Fibroblast of villous mesenchyme (primary cell): ENCODE measurements at regions not wholly inside any gene's neighbourhood (a gene's known extent, or its start where the extent isn't known, plus 50 kb on each side); places are given as distances from the start of the nearest gene placed in this dataset.

ENCODE experiments used
- DNase-seq: peaks from one replicate; pipeline ENCODE4 v3.0.0-alpha.2; 2010; ENCODE audit warnings: low read depth
- H3K4me3 ChIP-seq: 2 replicates; pipeline ENCODE4 v1.5.1; 2011; ENCODE audit warnings: low read depth, mild to moderate bottlenecking, low read length
- TF ChIP-seq, protein P1 (sequence below): IDR thresholded peaks from 2 replicates; pipeline ENCODE4 v1.5.1; 2012; ENCODE audit warnings: low read depth, mild to moderate bottlenecking, low read length; ENCODE audit not compliant: insufficient read depth

DNA sequence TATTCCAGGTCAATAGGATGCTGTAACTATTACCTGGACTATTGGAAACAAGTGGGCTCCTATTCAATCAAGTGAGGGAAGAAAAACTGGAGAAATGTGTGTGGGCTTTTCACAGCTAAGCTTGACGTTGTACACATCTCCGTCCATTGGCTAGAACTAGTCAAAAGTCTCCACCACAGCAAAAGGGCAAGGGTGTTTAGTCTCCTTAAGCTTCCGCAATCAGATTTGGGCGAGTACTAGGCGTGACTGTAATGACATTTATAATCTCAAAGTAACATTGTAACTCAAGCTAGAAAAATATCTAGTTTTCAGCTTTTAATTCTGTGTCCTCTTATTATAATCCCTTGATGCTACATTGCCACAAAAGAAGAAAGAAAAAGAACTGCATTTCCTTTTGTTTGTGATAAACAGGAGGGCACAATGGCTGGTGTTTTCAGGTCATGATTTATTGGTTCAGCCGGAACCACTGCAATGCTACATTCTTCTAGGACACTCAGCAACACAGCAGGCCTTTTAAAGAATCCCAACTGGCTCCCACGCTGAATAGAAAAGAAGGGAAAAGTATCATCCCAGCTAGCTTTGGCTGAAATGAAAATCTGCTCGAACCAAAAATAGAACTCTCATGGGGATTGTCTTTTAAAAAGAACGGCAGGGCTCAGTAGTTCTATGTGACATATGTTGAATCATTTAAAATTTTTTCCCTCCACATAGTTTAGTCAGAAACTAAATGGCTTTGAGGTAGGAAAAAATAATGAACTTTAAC lies 387.7 kb downstream of the BTBD3 start:
- TF ChIP-seq, protein P1, sequence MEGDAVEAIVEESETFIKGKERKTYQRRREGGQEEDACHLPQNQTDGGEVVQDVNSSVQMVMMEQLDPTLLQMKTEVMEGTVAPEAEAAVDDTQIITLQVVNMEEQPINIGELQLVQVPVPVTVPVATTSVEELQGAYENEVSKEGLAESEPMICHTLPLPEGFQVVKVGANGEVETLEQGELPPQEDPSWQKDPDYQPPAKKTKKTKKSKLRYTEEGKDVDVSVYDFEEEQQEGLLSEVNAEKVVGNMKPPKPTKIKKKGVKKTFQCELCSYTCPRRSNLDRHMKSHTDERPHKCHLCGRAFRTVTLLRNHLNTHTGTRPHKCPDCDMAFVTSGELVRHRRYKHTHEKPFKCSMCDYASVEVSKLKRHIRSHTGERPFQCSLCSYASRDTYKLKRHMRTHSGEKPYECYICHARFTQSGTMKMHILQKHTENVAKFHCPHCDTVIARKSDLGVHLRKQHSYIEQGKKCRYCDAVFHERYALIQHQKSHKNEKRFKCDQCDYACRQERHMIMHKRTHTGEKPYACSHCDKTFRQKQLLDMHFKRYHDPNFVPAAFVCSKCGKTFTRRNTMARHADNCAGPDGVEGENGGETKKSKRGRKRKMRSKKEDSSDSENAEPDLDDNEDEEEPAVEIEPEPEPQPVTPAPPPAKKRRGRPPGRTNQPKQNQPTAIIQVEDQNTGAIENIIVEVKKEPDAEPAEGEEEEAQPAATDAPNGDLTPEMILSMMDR = no peak
- no peak overlapping the region for H3K4me3 ChIP-seq
- no peak for DNase-seq

DNA sequence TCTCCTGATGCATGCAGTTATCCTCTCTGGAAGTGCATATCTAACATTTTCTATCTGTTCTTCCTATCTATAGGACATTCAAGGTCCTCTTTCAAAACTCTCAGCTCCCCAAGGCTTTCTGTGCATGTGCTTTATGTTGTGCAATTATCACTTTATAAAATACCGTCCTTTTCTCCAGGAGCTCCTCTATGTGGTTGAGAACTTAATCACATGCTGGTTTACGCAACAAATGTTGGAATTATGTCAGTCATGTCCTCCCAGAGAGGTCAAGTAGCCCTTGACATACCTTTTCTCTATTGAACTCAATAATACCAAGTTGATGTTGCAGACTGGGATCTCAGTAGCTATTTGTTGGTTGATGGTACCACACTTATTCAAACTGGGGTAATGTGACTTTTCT lies 388.4 kb downstream of the BTBD3 start:
- H3K4me3 ChIP-seq = no peak overlapping the region
- TF ChIP-seq, protein P1 = no peak
- DNase-seq = peak; percentile 3

DNA sequence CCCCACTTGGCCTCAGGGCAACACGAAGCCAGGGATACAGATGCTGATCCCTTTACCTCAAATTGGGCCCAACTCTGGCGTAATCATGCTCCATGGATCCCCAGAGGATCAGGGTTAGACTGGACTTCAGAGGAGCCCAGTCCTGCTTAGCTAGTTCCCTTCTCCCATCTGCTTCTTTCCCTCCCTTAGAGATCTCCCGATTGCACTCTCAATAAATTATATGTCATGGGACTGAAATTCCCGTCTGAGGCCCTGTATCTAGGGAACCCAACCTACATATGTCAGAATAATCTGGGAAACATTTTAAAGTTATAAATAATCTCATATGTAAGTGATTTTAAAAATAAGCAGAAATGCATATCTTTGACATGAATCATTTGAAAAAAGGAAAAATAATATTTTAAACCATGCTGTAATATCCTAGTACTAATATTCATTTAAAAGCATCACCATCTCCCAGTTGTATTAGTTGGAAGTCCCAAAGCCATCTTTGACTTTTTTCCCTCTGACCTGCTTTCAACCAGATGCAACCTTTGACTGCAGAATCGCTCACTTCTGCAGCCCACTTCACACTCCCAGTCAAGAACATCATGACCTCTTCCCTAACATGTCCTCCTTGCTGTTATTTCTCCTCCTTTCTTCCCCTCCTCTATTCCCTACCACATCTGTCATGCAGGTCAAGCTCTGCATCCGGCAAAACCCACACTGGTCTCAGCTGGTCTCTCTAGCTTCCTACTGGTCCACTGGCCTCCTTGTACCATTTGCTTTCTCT lies 393.6 kb downstream of the BTBD3 start:
- DNase-seq = no peak
- TF ChIP-seq, protein P1 = no peak
- H3K4me3 ChIP-seq = no peak overlapping the region

DNA sequence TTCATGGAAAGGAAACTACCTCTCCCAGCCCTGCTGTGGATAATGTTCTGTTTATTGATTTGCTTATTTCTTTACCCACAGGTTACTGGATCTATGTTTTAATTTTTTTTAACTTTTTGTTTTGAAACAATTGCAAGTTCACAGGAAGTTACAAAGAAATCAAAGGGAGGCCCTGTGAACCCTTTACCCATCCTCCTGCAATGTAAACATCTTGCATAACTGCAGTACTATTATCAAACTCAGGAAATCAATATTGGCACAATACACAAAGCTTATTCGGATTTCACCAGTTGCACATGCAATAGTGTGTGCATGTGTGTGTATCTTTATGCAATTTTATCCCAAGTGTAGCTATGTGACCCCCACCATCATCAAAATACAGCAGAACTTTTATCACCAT lies 398.0 kb downstream of the BTBD3 start:
- H3K4me3 ChIP-seq = no peak overlapping the region
- DNase-seq = no peak
- TF ChIP-seq, protein P1 = no peak

DNA sequence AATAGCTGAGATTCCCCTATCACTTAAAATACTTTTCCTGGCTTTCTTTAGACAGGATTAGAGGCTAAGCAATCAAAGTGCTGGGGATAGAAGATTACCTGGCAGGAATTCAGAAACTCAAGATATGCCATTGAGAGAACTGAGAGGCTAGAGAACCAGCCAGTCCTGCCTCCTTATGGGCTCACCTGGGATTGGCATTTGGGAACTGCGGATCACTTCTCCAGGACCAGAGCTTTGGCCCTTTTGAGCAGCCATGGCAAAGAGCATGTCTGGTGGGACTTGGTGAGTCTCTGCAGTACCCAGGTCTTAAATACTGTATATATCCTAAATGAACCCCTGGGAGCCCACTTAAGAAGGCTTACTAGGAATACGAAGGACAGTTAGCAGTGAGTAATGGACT lies 399.1 kb downstream of the BTBD3 start:
- TF ChIP-seq, protein P1 = no peak
- no peak overlapping the region for H3K4me3 ChIP-seq
- no peak for DNase-seq

DNA sequence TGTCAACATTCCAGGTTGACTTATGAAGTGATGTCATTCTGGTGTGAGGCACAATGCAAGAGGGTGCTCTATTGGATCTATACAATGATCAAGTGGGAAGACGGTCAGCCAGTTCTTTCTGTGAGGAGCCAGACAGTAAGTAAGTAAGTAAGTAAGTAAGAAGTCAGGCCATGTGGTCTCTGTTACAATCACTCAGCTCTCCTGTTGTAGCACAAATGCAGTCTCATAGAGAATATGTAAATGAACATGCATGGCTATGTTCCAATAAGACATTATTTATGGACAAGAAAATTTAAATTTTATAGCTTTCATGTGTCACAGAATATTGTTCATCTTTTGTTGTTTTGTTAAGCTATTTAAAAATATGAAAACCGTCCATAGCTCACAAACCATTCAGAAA lies 399.7 kb downstream of the BTBD3 start:
- H3K4me3 ChIP-seq = no peak overlapping the region
- TF ChIP-seq, protein P1 = no peak
- no peak for DNase-seq

DNA sequence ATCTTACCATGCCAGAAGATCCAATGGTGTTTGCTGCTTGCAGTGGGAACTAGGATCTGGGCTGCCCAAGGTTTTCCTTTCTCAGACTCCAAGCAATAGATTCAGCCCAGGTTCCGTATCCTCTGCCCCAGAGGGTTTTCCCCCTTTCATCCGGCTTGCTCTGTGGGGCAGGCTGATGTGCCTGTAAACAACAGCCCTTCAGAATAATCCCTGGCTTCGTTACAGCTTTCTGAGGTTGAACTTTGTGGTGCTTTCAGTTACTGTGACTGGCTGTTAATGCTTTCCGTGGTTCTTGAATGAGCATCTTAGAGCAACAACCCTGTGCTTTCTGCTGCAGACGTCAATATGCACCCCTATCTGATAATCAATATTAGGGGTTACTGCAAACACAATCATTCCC lies 400.4 kb downstream of the BTBD3 start:
- TF ChIP-seq, protein P1 = no peak
- DNase-seq = no peak
- H3K4me3 ChIP-seq = no peak overlapping the region
